Stomach (tissue), 4 donors: ENCODE measurements at regions not wholly inside any gene's neighbourhood (a gene's known extent, or its start where the extent isn't known, plus 50 kb on each side); places are given as distances from the start of the nearest gene placed in this dataset.

Experiments used
- CTCF ChIP-seq, 7 experiments: fragments of 450-650 bp in 4 of 7; fragments of 200-600 bp in 3 of 7; sonication (generic) in 3 of 7; IDR thresholded peaks; one replicate each; pipeline ENCODE4 v1.5.1; 2016 to 2019; ENCODE audit warnings: antibody characterized with exemption in 7 of 7, control low read depth in 2 of 7, mild to moderate bottlenecking in 1 of 7
- EP300 ChIP-seq: sonication (generic); formaldehyde crosslinking; IDR thresholded peaks from one replicate; pipeline ENCODE4 v1.6.1; 2017; ENCODE audit warnings: antibody characterized with exemption
- POLR2A ChIP-seq, 4 donors: fragments of 450-650 bp; IDR thresholded peaks; one replicate each; pipeline ENCODE4 v1.6.1; 2016; ENCODE audit warnings: antibody characterized with exemption in 4 of 4, control low read depth in 2 of 4, mild to moderate bottlenecking in 1 of 4, moderate library complexity in 1 of 4
- POLR2AphosphoS5 ChIP-seq, 3 donors: sonication (generic); formaldehyde crosslinking; IDR thresholded peaks; one replicate each; pipeline ENCODE4 v1.6.1; 2016; ENCODE audit warnings: antibody characterized with exemption in 3 of 3

- TF ChIP-seq CTCF (IDR thresholded peaks at IDR 0.05) (no peak), EP300 (no peak), POLR2A (IDR thresholded peaks at IDR 0.05) (no peak), POLR2AphosphoS5 (IDR thresholded peaks at IDR 0.05) (no peak)
Observed at GRCh38 chr9:118094387-118094786, 390.2 kb downstream of the TLR4 start.
